ENCODE measurements at regions not wholly inside any gene's neighbourhood (a gene's known extent, or its start where the extent isn't known, plus 50 kb on each side); places are given as distances from the start of the nearest gene placed in this dataset.
"Not testable (repeated sequence)": the region's sequence is repeated elsewhere in the genome, so short reads cannot be mapped to it uniquely, and the experiment has no call there.

GRCh38 chr14:105588236-105588860 lies 62.0 kb downstream of the TMEM121 start:
- Histone ChIP-seq H3K4me3 (no peak overlapping the region), H3K27ac (no peak overlapping the region), H3K27me3 (no peaks in the 10 kb centered on the region), H3K4me1 (no peaks in the 10 kb centered on the region), H3K9me3 (no peaks in the 10 kb centered on the region), H3K36me3 (no peaks in the 10 kb centered on the region)
- DNase-seq, result no peak
- no peak for TF ChIP-seq CTCF (IDR thresholded peaks at IDR 0.05)
- TF ChIP-seq POLR2A (IDR thresholded peaks at IDR 0.05), result no peak
- intact Hi-C loops (cut with DNase I; ENCODE audit: low total_unique reads), result loop anchor here (5.0 kb wide), 1 partner anchor 119 kb away; no protein-coding TSS in a partner anchor

- H3K4me1 ChIP-seq, result no peaks in the 10 kb centered on the region
- no peak for TF ChIP-seq CTCF (IDR thresholded peaks at IDR 0.05)
- no peak for TF ChIP-seq POLR2A (IDR thresholded peaks at IDR 0.05)
- no peak for DNase-seq
Observed at GRCh38 chr14:105589161-105589925, 63.0 kb downstream of the TMEM121 start.

GRCh38 chr14:105589926-105590185 lies 63.5 kb downstream of the TMEM121 start:
- intact Hi-C loops (cut with DNase I; ENCODE audit: low total_unique reads), result loop anchor here (5.0 kb wide), 1 partner anchor 117 kb away; no protein-coding TSS in a partner anchor
- not testable (repeated sequence) for H3K4me1 ChIP-seq, H3K27ac ChIP-seq, H3K36me3 ChIP-seq, DNase-seq, H3K27me3 ChIP-seq, H3K4me3 ChIP-seq, H3K9me3 ChIP-seq

More at GRCh38 chr14:105589161-105589925, 63.0 kb downstream of the TMEM121 start:
- Histone ChIP-seq H3K27ac (no peak overlapping the region), H3K4me3 (no peak overlapping the region), H3K9me3 (no peaks in the 10 kb centered on the region), H3K27me3 (no peaks in the 10 kb centered on the region), H3K36me3 (no peaks in the 10 kb centered on the region)
- intact Hi-C loops (cut with DNase I; ENCODE audit: low total_unique reads), result loop anchor here (5.0 kb wide), 1 partner anchor 118 kb away; no protein-coding TSS in a partner anchor

- H3K27me3 ChIP-seq, result no peaks in the 10 kb centered on the region
- no peaks in the 10 kb centered on the region for H3K9me3 ChIP-seq
- intact Hi-C loops (cut with DNase I; ENCODE audit: low total_unique reads), result no loop called here
- H3K4me3 ChIP-seq, result no peak overlapping the region
- no peaks in the 10 kb centered on the region for H3K36me3 ChIP-seq
- no peaks in the 10 kb centered on the region for H3K4me1 ChIP-seq
- no peak for DNase-seq
- TF ChIP-seq CTCF (IDR thresholded peaks at IDR 0.05), result no peak
- no peak for TF ChIP-seq POLR2A (IDR thresholded peaks at IDR 0.05)
- no peak overlapping the region for H3K27ac ChIP-seq
Observed at GRCh38 chr14:105591052-105591451, 64.7 kb downstream of the TMEM121 start.

- H3K9me3 ChIP-seq; H3K4me1 ChIP-seq; H3K36me3 ChIP-seq; H3K27ac ChIP-seq; intact Hi-C loops (cut with DNase I; ENCODE audit: low total_unique reads); H3K27me3 ChIP-seq; DNase-seq; H3K4me3 ChIP-seq: not testable (repeated sequence)
Observed at GRCh38 chr14:105591792-105592341, 65.5 kb downstream of the TMEM121 start.

GRCh38 chr14:105592646-105593045 lies 66.3 kb downstream of the TMEM121 start:
- H3K36me3 ChIP-seq; intact Hi-C loops (cut with DNase I; ENCODE audit: low total_unique reads); DNase-seq; H3K4me1 ChIP-seq; H3K4me3 ChIP-seq; H3K27ac ChIP-seq; H3K27me3 ChIP-seq; H3K9me3 ChIP-seq: not testable (repeated sequence)

GRCh38 chr14:105595346-105595745 lies 69.0 kb downstream of the TMEM121 start:
- DNase-seq, result not testable (repeated sequence)

GRCh38 chr14:105596374-105596773 lies 70.0 kb downstream of the TMEM121 start:
- H3K27ac ChIP-seq; intact Hi-C loops (cut with DNase I; ENCODE audit: low total_unique reads); H3K9me3 ChIP-seq; DNase-seq; H3K4me1 ChIP-seq; H3K27me3 ChIP-seq; H3K4me3 ChIP-seq; H3K36me3 ChIP-seq: not testable (repeated sequence)

More at GRCh38 chr14:105595346-105595745, 69.0 kb downstream of the TMEM121 start:
- H3K4me3 ChIP-seq; H3K4me1 ChIP-seq; H3K27ac ChIP-seq; intact Hi-C loops (cut with DNase I; ENCODE audit: low total_unique reads); H3K36me3 ChIP-seq; H3K27me3 ChIP-seq; H3K9me3 ChIP-seq: not testable (repeated sequence)

- H3K27me3 ChIP-seq; H3K9me3 ChIP-seq; DNase-seq; intact Hi-C loops (cut with DNase I; ENCODE audit: low total_unique reads); H3K36me3 ChIP-seq; H3K4me1 ChIP-seq; H3K27ac ChIP-seq; H3K4me3 ChIP-seq: not testable (repeated sequence)
Observed at GRCh38 chr14:105598040-105598763, 71.8 kb downstream of the TMEM121 start.
